ENCODE measurements at regions not wholly inside any gene's neighbourhood (a gene's known extent, or its start where the extent isn't known, plus 50 kb on each side); places are given as distances from the start of the nearest gene placed in this dataset.

DNA sequence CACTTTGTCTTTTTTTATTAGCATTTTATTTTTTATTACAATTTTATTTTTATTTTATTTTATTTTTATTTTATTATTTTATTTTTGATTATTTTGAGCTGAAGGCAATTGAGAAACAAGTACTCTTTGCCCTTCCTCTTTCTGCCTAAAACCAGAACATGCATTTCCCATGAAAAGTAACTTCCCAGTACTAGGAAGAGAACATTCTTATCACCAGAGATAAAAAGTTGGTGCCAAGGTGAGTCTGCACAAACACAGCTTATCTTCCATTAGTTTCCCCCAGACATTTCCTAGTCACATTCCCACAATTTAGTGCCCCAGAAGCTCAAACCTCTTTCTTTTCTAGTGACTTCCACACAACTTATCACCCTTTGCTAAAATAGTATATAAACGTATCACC is 84.8 kb downstream of the CD24 start:
- H3K27ac ChIP-seq: no peak overlapping the region
- no peak overlapping the region for H3K4me3 ChIP-seq
- no peak overlapping the region for H3K9ac ChIP-seq (ENCODE audit: insufficient read length)
- no peaks in the 10 kb centered on the region for H3K36me3 ChIP-seq (ENCODE audit: insufficient read depth, low read length)
- no peaks in the 10 kb centered on the region for H3K9me3 ChIP-seq (ENCODE audit: low read depth, low read length)
- TF ChIP-seq EZH2 (IDR thresholded peaks at IDR 0.05): no peak
- DNase-seq (ENCODE audit: low read depth, low spot score): no peak

DNA sequence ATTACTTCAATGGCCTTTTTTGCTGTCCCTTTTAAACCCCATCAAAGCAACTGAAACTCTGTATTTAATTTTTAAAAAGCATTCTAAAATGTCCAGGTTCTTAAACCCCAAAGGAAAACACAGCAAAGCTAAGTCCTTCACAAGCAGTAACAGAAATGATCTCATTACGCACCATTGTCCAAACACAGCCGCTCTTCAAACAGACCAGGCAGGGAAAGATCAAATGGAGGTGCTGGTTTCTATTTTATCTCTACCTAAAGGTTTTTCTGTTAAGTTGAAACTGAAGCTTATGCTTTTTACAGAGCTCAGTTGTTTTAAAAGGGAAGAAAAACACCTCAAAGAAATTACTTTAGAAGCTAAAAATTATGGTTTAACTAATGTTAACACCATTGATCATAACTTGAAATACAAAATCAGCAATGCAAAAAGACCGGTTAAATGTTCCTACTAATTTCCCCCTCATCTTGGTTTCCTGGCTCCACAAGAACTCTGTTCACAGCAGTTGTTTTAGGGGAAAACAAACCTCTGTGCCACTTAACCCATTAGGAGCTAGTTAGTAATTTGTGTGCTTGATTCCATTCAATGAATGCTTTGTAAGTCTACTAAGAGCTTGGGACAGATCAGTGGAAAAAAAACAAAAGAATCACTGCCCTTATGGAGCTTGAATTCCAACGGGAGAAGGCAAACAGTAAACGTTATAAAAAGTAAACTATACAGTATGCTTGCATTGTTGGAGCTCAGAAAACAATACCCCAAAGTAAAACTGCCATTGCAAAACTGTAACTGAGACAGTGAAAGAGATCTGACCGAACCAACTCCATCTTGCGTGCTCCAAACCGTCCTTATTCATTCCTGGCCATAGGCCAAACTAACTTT is 87.4 kb downstream of the CD24 start:
- DNase-seq (ENCODE audit: low read depth, low spot score): no peak
- no peak overlapping the region for H3K27ac ChIP-seq
- H3K36me3 ChIP-seq (ENCODE audit: insufficient read depth, low read length): no peaks in the 10 kb centered on the region
- no peaks in the 10 kb centered on the region for H3K9me3 ChIP-seq (ENCODE audit: low read depth, low read length)
- no peak for TF ChIP-seq EZH2 (IDR thresholded peaks at IDR 0.05)
- TF ChIP-seq POLR2AphosphoS5 (IDR thresholded peaks at IDR 0.05; ENCODE audit: borderline replicate concordance, low read depth, low read length): no peak
- no peak for TF ChIP-seq FOXP2 (optimal IDR thresholded peaks at IDR 0.05; ENCODE audit: control extremely low read depth, extremely low read length, insufficient read depth)
- no peak overlapping the region for H3K9ac ChIP-seq (ENCODE audit: insufficient read length)
- H3K4me3 ChIP-seq: no peak overlapping the region

DNA sequence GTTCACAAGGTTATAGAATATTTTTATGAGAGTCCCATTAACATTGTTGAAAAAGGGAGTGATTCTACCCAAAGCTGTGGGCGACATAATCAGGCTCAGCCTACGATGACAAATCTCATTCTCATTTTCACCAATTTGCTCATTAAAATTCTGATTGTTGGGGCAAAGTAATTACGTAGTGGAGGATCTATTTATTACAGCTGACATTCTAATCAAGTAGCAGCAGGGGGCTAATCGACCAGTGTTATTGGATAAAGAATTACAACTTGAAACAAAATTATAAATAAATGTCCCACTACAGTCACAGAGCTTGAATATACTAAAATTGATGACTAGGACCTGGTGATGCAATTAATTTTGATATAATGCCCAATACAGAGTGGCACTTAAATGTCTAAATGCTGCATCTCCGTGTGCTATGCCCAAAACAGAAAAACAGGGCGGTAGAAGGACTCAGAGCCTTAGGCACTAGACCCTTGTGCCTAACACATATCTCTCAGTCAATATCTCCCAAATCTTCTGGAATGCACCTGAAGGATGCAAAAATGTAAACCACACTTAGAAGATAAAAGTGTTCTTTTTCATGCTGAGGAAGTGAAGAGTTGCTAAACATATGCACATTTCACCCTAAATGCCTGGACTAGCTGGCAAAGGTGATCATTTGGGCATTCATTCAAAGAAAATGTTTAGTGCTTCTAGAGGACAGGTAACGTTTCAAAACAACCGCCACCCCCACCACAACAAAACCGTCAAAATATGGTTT is 88.3 kb downstream of the CD24 start:
- Histone ChIP-seq H3K9ac (ENCODE audit: insufficient read length) (no peak overlapping the region), H3K9me3 (ENCODE audit: low read depth, low read length) (no peaks in the 10 kb centered on the region), H3K27ac (no peak overlapping the region), H3K4me3 (no peak overlapping the region), H3K36me3 (ENCODE audit: insufficient read depth, low read length) (no peaks in the 10 kb centered on the region)
- no peak for TF ChIP-seq POLR2AphosphoS5 (IDR thresholded peaks at IDR 0.05; ENCODE audit: borderline replicate concordance, low read depth, low read length)
- no peak for TF ChIP-seq EZH2 (IDR thresholded peaks at IDR 0.05)
- TF ChIP-seq FOXP2 (optimal IDR thresholded peaks at IDR 0.05; ENCODE audit: control extremely low read depth, extremely low read length, insufficient read depth): no peak
- no peak for DNase-seq (ENCODE audit: low read depth, low spot score)

DNA sequence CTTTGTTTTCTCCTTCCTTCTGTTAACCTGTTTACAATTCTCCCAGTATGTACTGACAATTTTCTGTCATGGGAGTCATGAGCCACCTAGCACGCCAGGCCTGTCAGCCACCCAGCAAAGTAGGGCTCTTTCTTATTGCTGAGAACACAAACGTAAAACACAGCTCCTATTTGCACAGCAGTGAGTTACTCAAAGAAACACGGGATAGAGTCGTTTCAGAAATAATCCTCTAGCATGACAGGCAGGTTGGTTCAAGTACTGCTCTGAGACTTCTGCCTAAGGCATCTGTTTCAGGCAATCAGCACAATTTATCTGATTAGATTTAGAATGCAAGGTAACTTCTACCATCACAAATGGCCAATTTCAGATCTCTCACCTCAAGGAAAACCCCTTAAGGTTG is 88.8 kb downstream of the CD24 start:
- H3K9ac ChIP-seq (ENCODE audit: insufficient read length): no peak overlapping the region
- no peaks in the 10 kb centered on the region for H3K9me3 ChIP-seq (ENCODE audit: low read depth, low read length)
- TF ChIP-seq FOXP2 (optimal IDR thresholded peaks at IDR 0.05; ENCODE audit: control extremely low read depth, extremely low read length, insufficient read depth) (no peak), EZH2 (IDR thresholded peaks at IDR 0.05) (no peak), POLR2AphosphoS5 (IDR thresholded peaks at IDR 0.05; ENCODE audit: borderline replicate concordance, low read depth, low read length) (no peak)
- DNase-seq (ENCODE audit: low read depth, low spot score): no peak
- no peak overlapping the region for H3K27ac ChIP-seq
- no peaks in the 10 kb centered on the region for H3K36me3 ChIP-seq (ENCODE audit: insufficient read depth, low read length)
- no peak overlapping the region for H3K4me3 ChIP-seq

DNA sequence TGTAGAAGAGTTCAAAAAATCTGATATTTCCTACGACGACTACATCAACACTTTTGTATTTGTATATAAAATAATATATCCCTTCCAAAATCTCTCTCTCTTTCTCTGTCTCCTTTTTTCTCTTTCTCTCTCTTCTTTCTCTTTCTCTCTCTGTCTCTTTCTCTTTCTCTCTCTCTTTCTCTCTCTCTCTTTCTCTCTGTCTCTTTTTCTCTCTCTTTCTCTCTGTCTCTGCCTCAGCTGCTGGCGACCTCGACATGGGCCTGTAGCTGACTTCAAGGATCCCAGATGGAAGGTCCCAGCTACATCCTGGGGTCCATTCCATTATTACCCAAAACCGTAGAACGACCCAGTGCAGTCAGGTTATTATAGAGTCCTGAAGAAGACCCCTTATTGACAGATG is 90.0 kb downstream of the CD24 start:
- no peaks in the 10 kb centered on the region for H3K36me3 ChIP-seq (ENCODE audit: insufficient read depth, low read length)
- H3K9ac ChIP-seq (ENCODE audit: insufficient read length): no peak overlapping the region
- no peak overlapping the region for H3K4me3 ChIP-seq
- no peak for DNase-seq (ENCODE audit: low read depth, low spot score)
- no peak overlapping the region for H3K27ac ChIP-seq
- TF ChIP-seq POLR2AphosphoS5 (IDR thresholded peaks at IDR 0.05; ENCODE audit: borderline replicate concordance, low read depth, low read length) (no peak), EZH2 (IDR thresholded peaks at IDR 0.05) (no peak), FOXP2 (optimal IDR thresholded peaks at IDR 0.05; ENCODE audit: control extremely low read depth, extremely low read length, insufficient read depth) (no peak)
- H3K9me3 ChIP-seq (ENCODE audit: low read depth, low read length): no peaks in the 10 kb centered on the region

DNA sequence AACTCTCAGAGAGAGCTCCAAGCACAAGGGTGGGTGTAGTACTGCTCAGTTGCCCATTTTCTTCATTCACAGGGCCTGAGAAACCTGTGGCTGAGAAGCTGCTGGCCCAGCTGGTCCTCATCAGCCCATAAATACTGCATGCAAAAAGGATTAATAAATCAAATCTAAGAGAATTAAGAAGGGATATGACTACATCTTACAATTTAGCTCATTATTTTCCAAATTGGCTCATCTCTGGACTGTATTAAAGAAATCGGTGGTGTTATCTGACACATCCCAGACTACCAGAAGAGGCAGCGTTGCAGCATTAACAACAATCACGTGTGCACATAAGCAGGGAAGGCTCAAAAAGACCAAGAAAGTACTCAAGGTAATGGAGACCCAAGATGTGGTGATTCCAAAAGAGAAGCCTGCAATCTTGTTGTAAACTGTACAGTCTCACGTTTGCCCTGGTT is 90.7 kb downstream of the CD24 start:
- Histone ChIP-seq H3K9ac (ENCODE audit: insufficient read length) (no peak overlapping the region), H3K27ac (no peak overlapping the region), H3K4me3 (no peak overlapping the region), H3K9me3 (ENCODE audit: low read depth, low read length) (no peaks in the 10 kb centered on the region), H3K36me3 (ENCODE audit: insufficient read depth, low read length) (no peaks in the 10 kb centered on the region)
- TF ChIP-seq EZH2 (IDR thresholded peaks at IDR 0.05): no peak
- no peak for TF ChIP-seq POLR2AphosphoS5 (IDR thresholded peaks at IDR 0.05; ENCODE audit: borderline replicate concordance, low read depth, low read length)
- TF ChIP-seq FOXP2 (optimal IDR thresholded peaks at IDR 0.05; ENCODE audit: control extremely low read depth, extremely low read length, insufficient read depth): no peak
- DNase-seq (ENCODE audit: low read depth, low spot score): no peak

DNA sequence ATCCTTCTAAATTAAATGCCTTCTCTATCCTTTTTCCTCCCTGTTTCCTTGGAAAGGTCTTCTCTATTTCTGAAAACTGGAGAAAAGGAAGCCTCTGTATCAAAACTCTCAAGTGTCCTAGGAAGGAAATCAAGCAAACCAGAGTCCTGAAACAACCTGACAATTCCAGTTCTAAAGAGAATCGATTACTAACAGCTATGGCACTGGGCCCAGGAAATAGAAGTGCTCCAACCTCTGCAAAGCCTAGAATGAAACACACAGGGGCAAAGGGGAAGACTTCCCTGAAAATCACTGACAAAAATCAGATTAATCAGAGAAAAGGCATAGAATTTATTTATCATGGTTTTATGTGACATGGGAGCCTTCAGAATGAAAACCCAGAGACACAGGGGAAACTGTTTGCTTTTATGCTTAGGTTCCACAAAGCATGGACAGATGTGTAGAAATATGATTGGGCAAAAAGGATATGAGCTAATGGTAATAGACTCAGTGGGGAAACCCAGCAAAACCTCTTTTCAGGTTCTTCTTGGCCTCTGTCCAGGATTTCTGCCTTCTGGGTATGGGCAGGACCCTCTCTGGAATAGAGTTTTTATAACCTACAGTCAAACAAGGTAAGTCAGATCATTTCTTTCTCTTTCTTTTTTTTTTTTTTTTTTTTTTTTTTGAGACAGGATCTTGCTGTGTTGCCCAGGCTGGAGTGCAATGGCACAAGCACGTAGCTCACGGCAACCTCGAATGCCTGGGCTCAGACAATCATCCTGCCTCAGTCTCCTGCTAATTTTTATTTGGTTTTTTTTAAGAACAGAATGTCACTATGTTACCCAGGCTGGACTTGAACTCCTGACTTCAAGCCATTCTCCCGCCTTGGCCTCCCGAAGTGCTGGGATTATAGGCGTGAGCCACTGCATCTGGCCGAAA is 91.7 kb downstream of the CD24 start:
- H3K4me3 ChIP-seq: no peak overlapping the region
- H3K9ac ChIP-seq (ENCODE audit: insufficient read length): no peak overlapping the region
- H3K9me3 ChIP-seq (ENCODE audit: low read depth, low read length): no peaks in the 10 kb centered on the region
- TF ChIP-seq POLR2AphosphoS5 (IDR thresholded peaks at IDR 0.05; ENCODE audit: borderline replicate concordance, low read depth, low read length): no peak
- TF ChIP-seq FOXP2 (optimal IDR thresholded peaks at IDR 0.05; ENCODE audit: control extremely low read depth, extremely low read length, insufficient read depth): no peak
- no peak for TF ChIP-seq EZH2 (IDR thresholded peaks at IDR 0.05)
- H3K36me3 ChIP-seq (ENCODE audit: insufficient read depth, low read length): no peaks in the 10 kb centered on the region
- H3K27ac ChIP-seq: no peak overlapping the region
- no peak for DNase-seq (ENCODE audit: low read depth, low spot score)

DNA sequence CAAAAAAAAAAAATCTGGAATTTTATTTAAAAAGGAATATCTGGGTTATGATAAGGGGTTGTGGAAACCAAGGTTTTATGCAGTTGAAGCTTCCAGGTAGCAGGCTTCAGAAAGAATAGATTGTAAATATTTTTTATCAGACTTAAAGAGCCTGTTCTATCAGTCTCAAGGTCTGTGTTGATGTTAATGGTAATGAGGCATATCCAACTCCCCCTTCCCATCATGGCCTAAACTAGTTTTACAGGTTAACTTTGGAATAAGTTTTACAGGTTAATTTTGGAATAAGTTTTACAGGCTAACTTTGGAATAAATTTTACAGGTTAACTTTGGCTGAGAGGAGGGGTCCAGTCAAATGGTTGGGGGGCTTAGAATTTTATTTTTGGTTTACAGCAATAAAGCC is 92.4 kb downstream of the CD24 start:
- H3K36me3 ChIP-seq (ENCODE audit: insufficient read depth, low read length): no peaks in the 10 kb centered on the region
- H3K9ac ChIP-seq (ENCODE audit: insufficient read length): no peak overlapping the region
- DNase-seq (ENCODE audit: low read depth, low spot score): no peak
- H3K4me3 ChIP-seq: no peak overlapping the region
- TF ChIP-seq FOXP2 (optimal IDR thresholded peaks at IDR 0.05; ENCODE audit: control extremely low read depth, extremely low read length, insufficient read depth) (no peak), EZH2 (IDR thresholded peaks at IDR 0.05) (no peak), POLR2AphosphoS5 (IDR thresholded peaks at IDR 0.05; ENCODE audit: borderline replicate concordance, low read depth, low read length) (no peak)
- no peaks in the 10 kb centered on the region for H3K9me3 ChIP-seq (ENCODE audit: low read depth, low read length)
- H3K27ac ChIP-seq: no peak overlapping the region
